ENCODE measurements at regions not wholly inside any gene's neighbourhood (a gene's known extent, or its start where the extent isn't known, plus 50 kb on each side); places are given as distances from the start of the nearest gene placed in this dataset.
"Not testable (repeated sequence)": the region's sequence is repeated elsewhere in the genome, so short reads cannot be mapped to it uniquely, and the experiment has no call there.

GRCh38 chr13:65275838-65276630 is 1954.1 kb downstream of the PCDH9 start:
- no peak for DNase-seq

DNA sequence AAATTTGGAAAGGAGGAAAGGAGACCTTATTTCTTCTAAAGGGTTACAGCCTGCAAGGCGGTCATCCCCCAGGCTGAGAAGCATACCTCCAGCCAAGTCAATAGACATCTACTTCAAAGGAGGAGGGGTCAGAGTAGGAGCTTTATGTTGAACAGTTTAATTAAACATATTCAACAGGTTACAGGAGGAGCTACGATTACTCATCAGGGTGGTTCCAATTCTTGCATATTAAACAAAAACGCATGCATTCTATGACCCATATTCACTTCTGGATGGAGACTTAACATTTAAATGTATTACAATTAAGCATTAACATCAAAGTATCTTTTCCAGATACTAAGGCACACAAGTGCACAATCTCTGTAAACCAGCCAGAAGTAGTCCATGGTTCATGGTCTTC is 1955.0 kb downstream of the PCDH9 start:
- DNase-seq, result no peak

DNA sequence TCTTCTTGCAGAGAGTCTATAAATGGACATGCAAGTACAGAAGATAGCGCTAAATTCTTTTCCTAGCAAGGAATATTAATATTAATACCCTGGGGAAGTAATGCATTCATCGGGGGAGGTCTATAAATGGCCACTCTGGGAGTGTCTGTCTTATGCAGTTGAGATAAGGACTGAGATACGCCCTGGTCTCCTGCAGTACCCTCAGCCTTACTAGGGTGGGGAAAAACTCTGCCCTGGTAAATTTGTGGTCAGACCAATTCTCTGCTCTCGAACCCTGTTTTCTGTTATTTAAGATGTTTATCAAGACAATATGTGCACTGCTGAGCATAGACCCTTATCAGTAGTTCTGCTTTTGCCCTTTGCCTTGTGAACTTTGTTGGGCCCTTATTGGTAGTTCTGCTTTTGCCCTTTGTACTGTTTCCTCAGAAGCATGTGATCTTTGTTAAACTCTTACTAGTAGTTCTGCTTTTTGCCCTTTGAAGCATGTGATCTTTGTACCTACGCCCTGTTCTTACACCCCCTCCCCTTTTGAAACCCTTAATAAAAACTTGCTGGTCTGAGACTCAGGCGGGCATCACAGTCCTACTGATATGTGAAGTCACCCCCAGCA is 1956.2 kb downstream of the PCDH9 start:
- DNase-seq, result not testable (repeated sequence)

DNA sequence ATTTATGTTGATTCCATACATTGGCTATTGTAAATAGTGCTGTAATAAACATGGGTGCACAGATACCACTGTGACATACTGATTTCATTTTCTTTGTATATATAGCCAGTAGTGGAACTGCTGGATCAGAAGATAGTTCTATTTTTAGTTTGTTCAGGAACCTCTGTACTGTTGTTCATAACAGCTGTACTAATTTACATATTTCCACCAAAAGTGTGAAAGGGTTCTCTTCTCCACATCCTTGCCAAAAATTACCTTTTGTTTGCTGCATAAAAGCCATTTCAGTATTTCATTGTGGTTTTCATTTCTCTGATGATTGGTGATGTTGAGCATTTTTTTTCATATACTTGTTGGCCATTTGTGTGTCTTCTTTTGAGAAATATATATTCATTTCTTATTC is 1962.1 kb downstream of the PCDH9 start:
- no peak for DNase-seq

GRCh38 chr13:65265988-65266387 is 1964.1 kb downstream of the PCDH9 start:
- DNase-seq, result no peak

DNA sequence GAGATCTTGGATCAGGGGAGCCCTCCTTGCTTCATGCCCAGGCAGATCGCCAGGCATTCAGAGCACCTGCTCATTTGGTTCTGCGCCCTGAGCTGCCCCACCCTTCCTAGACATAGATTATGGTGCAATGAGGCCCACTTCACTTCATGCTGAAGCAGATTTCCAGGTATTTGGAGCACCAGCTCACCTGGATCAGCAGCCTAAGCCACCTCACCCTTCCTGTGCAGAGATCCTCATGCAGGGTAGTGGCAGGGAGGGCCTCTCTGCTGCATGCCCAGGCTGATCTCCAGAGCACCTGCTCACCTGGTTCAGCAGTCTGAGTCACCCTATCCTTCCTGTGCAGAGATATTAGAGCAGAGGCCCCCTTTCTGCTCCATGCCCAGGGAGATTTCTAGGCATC is 1966.1 kb downstream of the PCDH9 start:
- no peak for DNase-seq

DNA sequence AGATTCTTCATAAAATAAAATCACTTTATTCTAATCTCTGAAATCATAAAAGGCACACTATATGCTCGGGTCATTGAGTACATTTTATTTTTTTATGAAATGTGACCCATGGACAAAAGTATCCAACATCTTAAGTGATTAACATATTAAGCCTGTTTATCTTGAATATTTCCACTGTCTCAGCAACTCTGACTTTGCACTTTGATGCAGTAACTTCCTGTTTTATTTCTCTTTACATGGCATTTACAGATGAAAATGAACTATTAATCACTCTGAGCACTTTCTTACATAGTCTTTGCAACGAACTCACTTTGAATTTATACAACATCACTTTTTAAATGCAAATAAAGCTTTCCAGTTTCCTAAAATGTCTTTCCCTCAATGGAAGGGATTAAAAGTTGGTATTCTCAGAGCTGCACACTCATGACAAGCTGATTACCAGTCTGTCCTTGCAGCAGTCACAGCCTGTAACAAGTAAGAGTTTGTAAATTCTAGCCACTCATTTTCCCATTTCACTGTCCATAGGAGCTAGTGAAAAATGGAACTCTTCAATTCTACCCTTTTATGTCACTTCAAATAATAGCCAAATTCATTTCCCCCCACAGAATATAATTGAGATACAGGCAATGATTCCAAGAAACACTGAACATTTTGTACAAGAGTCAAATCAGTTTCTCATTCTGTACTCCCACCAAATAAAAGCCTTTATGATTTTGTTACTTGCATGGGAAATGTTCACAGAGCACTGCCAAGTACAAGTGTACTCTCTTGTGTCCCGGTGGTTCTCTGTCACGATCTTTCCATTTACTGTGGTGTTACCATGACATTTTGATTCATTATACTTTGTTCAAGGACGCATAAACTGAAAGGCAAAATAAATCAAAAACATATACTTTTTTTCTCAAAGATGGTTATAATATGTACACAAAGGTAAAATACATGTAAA is 1968.9 kb downstream of the PCDH9 start:
- DNase-seq, result no peak

- no peak for DNase-seq
These were observed 1989.4 kb downstream of the PCDH9 start for GRCh38 chr13:65240773-65241172.

DNA sequence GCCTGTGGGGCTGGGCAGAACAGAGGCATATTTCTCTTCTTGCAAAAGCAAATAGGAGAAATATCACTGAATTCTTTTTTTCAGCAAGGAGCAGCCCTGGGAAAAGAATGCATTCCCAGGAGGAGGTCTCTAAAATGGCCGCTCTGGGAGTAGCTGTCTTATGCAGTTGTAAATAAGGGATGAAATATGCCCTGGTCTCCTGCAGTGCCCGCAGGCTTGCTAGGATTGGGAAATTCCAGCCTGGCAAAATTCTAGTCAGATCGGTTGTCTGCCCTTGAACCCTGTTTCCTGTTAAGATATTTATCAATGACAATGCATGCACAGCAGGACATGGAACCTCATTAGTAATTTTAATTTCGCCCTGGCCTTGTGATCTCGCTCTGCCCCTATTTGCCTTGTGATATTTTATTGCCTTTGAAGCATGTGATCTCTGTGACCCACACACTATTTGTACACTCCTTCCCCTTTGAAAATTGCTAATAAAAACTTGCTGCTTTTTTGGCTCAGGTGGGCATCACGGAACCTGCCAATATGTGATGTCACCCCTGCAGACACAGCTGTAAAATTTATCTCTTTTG is 1993.2 kb downstream of the PCDH9 start:
- no peak for DNase-seq

DNA sequence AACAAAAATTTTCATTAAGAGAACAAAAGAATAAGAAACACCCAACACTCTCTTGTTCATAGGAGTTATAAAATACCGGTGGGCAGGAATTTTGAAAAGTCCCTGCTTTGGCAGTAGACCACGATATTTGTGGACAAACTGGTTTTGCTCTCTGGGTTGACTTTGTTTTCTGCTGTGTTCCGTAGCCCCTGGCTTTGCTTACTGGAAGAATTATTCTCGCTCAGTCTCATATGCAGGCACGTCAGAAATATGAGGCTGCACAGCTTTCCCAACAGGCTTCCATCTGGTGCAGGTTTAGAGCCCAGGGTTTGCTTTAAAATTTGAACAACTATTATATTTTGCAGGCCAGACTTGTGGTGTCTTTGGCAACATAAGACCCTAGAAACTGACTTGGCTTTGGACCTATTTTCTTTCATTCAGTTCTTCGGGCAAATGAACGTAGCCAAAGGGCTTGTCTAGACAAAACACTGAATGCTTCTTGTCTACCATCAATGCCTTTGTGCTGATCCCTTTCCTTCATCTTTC is 2012.6 kb downstream of the PCDH9 start:
- DNase-seq, result peak in 1 of 2 experiments; percentile 55

- DNase-seq, result not testable (repeated sequence)
These were observed 2027.3 kb downstream of the PCDH9 start for GRCh38 chr13:65202845-65203244.

- DNase-seq, result no peak
These were observed 2041.4 kb downstream of the PCDH9 start for GRCh38 chr13:65188721-65189120.

DNA sequence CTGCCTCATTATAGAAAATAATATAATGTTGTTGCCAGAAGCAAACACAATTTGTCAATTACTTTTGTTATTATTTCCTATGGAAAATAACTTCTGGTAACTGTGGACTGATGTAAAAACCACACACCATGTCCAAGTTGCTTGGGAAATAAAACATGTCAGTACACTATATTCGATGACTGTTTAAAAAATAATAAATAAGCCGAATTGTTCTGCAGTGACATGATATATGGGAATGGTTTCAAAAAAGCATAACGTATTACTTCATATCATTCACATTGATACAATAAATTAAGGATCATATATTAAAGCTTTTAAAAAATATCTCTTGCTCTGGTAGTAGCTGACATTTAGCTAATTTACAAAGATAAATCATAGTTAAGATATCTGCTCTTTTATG is 2062.1 kb downstream of the PCDH9 start:
- DNase-seq, result no peak

- no peak for DNase-seq
These were observed 2063.5 kb downstream of the PCDH9 start for GRCh38 chr13:65166675-65167074.

- no peak for DNase-seq
These were observed 2070.3 kb downstream of the PCDH9 start for GRCh38 chr13:65159803-65160202.

- DNase-seq, result no peak
These were observed 2074.3 kb downstream of the PCDH9 start for GRCh38 chr13:65155861-65156260.

DNA sequence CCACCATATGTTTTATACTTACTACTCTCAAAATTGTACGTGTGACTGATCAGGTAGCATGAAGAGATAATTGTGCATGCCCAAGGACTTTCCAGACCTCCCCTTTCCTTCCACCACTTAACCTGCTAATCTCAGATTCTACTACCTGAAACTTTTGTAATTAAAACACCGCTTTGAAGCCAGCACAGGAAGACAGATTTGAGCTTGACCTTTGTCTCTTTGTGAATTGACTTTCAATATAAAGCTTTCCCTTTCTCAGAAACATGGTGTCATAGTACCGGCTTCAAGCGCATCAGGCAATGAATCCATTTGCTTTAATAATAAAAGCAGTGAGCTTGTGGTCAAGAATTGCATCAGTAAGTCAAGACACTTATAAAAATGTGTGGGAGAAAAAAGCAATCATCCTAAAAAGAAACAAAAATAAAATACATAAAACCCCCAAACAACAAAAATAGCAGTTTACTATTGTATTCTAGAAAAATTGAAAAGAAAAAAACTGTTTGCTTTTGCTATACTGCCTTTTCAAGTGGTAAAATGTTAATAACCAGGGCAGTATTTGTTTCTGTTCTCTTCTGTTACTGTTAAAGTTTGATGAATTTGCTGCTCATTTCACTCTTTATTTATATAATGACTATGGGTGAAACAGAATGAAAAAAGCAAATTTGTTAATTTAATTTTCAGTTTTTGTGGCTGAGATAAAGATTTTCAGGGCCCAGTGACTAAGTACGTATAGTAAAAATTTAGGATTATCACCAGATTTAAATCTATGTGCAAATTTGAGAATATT is 2075.3 kb downstream of the PCDH9 start:
- DNase-seq, result no peak

GRCh38 chr13:65149687-65150086 is 2080.4 kb downstream of the PCDH9 start:
- DNase-seq, result no peak

DNA sequence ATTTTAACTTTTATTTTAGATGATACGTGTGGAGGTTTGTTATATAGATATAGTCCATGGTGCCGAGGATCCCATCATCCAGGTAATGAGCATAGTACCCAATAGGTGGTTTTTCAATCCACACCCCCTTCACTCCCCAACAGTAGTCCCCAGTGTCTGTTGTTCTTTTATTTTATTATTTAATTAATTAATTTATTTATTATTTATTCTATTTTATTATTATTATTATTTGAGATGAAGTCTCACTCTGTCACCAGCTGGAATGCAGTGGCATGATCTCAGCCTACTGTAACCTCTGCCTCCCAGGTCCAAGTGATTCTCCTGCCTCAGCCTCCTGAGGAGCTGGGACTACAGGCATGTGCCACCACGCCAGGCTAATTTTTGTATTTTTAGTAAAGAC is 2086.2 kb downstream of the PCDH9 start:
- no peak for DNase-seq

- no peak for DNase-seq
These were observed 2097.0 kb downstream of the PCDH9 start for GRCh38 chr13:65133094-65133493.

DNA sequence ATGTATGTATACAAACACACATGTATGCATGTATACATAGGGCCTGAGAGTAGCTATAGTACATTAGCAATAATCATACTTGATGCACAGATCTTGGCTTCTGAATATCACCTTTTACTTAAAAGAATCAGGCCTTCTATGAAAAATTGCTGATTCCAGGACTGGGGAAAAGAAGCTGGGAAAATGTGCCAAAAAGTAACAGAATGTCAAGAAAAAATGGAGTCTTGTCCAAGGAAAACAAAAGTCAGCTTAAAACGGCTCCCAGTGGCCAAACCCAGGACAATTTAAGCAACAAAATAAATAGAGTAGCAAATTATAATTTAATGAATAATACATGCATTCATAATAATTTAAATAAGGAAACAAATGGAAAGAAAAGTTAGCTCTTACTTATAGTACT is 2104.9 kb downstream of the PCDH9 start:
- peak in 1 of 2 experiments; percentile 8 for DNase-seq

GRCh38 chr13:65112531-65112941 is 2117.6 kb downstream of the PCDH9 start:
- no peak for DNase-seq

All from NCI-H446 (cell line).